H7 (cell line): ENCODE measurements at regions not wholly inside any gene's neighbourhood (a gene's known extent, or its start where the extent isn't known, plus 50 kb on each side); places are given as distances from the start of the nearest gene placed in this dataset.
"Not testable (repeated sequence)": the region's sequence is repeated elsewhere in the genome, so short reads cannot be mapped to it uniquely, and the experiment has no call there.

ENCODE experiments used
- DNase-seq: peaks from one replicate; pipeline ENCODE4 v3.0.0; 2012
- H3K27me3 ChIP-seq: 2 replicates; pipeline ENCODE4 v1.6.0; 2011; ENCODE audit warnings: mild to moderate bottlenecking, low read length; ENCODE audit not compliant: control insufficient read depth, insufficient read depth
- H3K36me3 ChIP-seq: replicated peaks from 2 replicates; pipeline ENCODE4 v1.5.1; 2011; ENCODE audit warnings: low read length; ENCODE audit not compliant: control insufficient read depth, insufficient read depth
- H3K4me3 ChIP-seq: 2 replicates; pipeline ENCODE4 v1.5.1; 2011; ENCODE audit warnings: low read depth, mild to moderate bottlenecking, control low read depth, low read length, moderate library complexity; ENCODE audit not compliant: insufficient read depth

- H3K36me3 ChIP-seq = no peaks in the 10 kb centered on the region
- H3K27me3 ChIP-seq = no peaks in the 10 kb centered on the region
- DNase-seq = no peak
- H3K4me3 ChIP-seq = no peak overlapping the region
Observed at GRCh38 chr2:51263951-51264350, 232.0 kb upstream of the NRXN1 start.

GRCh38 chr2:51263101-51263500 lies 231.2 kb upstream of the NRXN1 start:
- not testable (repeated sequence) for H3K4me3 ChIP-seq, H3K36me3 ChIP-seq, H3K27me3 ChIP-seq, DNase-seq

- Histone ChIP-seq H3K36me3 (no peaks in the 10 kb centered on the region), H3K27me3 (no peaks in the 10 kb centered on the region), H3K4me3 (no peak overlapping the region)
- no peak for DNase-seq
Observed at GRCh38 chr2:51258301-51258700, 226.4 kb upstream of the NRXN1 start.

GRCh38 chr2:51256736-51257135 lies 224.8 kb upstream of the NRXN1 start:
- DNase-seq = no peak
- no peaks in the 10 kb centered on the region for H3K27me3 ChIP-seq

GRCh38 chr2:51251356-51251755 lies 219.4 kb upstream of the NRXN1 start:
- no peak overlapping the region for H3K4me3 ChIP-seq
- no peaks in the 10 kb centered on the region for H3K36me3 ChIP-seq
- H3K27me3 ChIP-seq = no peaks in the 10 kb centered on the region
- no peak for DNase-seq

More at GRCh38 chr2:51256736-51257135, 224.8 kb upstream of the NRXN1 start:
- H3K36me3 ChIP-seq = no peaks in the 10 kb centered on the region
- H3K4me3 ChIP-seq = no peak overlapping the region

GRCh38 chr2:51247252-51247805 lies 215.4 kb upstream of the NRXN1 start:
- Histone ChIP-seq H3K4me3 (no peak overlapping the region), H3K36me3 (no peaks in the 10 kb centered on the region), H3K27me3 (no peaks in the 10 kb centered on the region)
- peak; percentile 2 for DNase-seq

GRCh38 chr2:51243892-51244535 lies 212.1 kb upstream of the NRXN1 start:
- DNase-seq = no peak
- Histone ChIP-seq H3K27me3 (no peaks in the 10 kb centered on the region), H3K4me3 (no peak overlapping the region), H3K36me3 (no peaks in the 10 kb centered on the region)

GRCh38 chr2:51237626-51238271 lies 205.8 kb upstream of the NRXN1 start:
- no peaks in the 10 kb centered on the region for H3K27me3 ChIP-seq

GRCh38 chr2:51232027-51232426 lies 200.1 kb upstream of the NRXN1 start:
- H3K36me3 ChIP-seq = no peaks in the 10 kb centered on the region
- H3K4me3 ChIP-seq = no peak overlapping the region
- no peaks in the 10 kb centered on the region for H3K27me3 ChIP-seq
- DNase-seq = no peak

More at GRCh38 chr2:51237626-51238271, 205.8 kb upstream of the NRXN1 start:
- no peak overlapping the region for H3K4me3 ChIP-seq
- no peak for DNase-seq
- no peaks in the 10 kb centered on the region for H3K36me3 ChIP-seq

- no peaks in the 10 kb centered on the region for H3K36me3 ChIP-seq
- no peak overlapping the region for H3K4me3 ChIP-seq
- no peaks in the 10 kb centered on the region for H3K27me3 ChIP-seq
- DNase-seq = no peak
Observed at GRCh38 chr2:51231071-51231470, 199.1 kb upstream of the NRXN1 start.

- Histone ChIP-seq H3K27me3 (no peaks in the 10 kb centered on the region), H3K4me3 (no peak overlapping the region), H3K36me3 (no peaks in the 10 kb centered on the region)
- DNase-seq = no peak
Observed at GRCh38 chr2:51225377-51225776, 193.4 kb upstream of the NRXN1 start.

GRCh38 chr2:51224790-51225189 lies 192.9 kb upstream of the NRXN1 start:
- no peaks in the 10 kb centered on the region for H3K36me3 ChIP-seq

GRCh38 chr2:51222106-51222505 lies 190.2 kb upstream of the NRXN1 start:
- no peak for DNase-seq
- Histone ChIP-seq H3K27me3 (no peaks in the 10 kb centered on the region), H3K36me3 (no peaks in the 10 kb centered on the region), H3K4me3 (no peak overlapping the region)

More at GRCh38 chr2:51224790-51225189, 192.9 kb upstream of the NRXN1 start:
- Histone ChIP-seq H3K4me3 (no peak overlapping the region), H3K27me3 (no peaks in the 10 kb centered on the region)
- no peak for DNase-seq

- Histone ChIP-seq H3K4me3 (no peak overlapping the region), H3K27me3 (no peaks in the 10 kb centered on the region), H3K36me3 (no peaks in the 10 kb centered on the region)
- no peak for DNase-seq
Observed at GRCh38 chr2:51220606-51221005, 188.7 kb upstream of the NRXN1 start.

- no peaks in the 10 kb centered on the region for H3K36me3 ChIP-seq
Observed at GRCh38 chr2:51220080-51220479, 188.1 kb upstream of the NRXN1 start.

More at GRCh38 chr2:51220080-51220479, 188.1 kb upstream of the NRXN1 start:
- H3K4me3 ChIP-seq = no peak overlapping the region
- H3K27me3 ChIP-seq = no peaks in the 10 kb centered on the region
- DNase-seq = no peak
